Fibroblast of pulmonary artery (primary cell): ENCODE measurements at regions not wholly inside any gene's neighbourhood (a gene's known extent, or its start where the extent isn't known, plus 50 kb on each side); places are given as distances from the start of the nearest gene placed in this dataset.

ENCODE experiments used
- DNase-seq: peaks from one replicate; pipeline ENCODE4 v3.0.0-alpha.2; 2010; ENCODE audit warnings: low read depth
- H3K4me3 ChIP-seq: replicated peaks from 2 replicates; pipeline ENCODE4 v1.5.1; 2011; ENCODE audit warnings: low read depth, mild to moderate bottlenecking, control low read depth, low read length, moderate library complexity
- TF ChIP-seq, protein P1 (sequence below): IDR thresholded peaks from 2 replicates; pipeline ENCODE4 v1.5.1; 2011; ENCODE audit warnings: mild to moderate bottlenecking, control low read depth, low read length, inconsistent platforms; ENCODE audit errors: missing control alignments

DNA sequence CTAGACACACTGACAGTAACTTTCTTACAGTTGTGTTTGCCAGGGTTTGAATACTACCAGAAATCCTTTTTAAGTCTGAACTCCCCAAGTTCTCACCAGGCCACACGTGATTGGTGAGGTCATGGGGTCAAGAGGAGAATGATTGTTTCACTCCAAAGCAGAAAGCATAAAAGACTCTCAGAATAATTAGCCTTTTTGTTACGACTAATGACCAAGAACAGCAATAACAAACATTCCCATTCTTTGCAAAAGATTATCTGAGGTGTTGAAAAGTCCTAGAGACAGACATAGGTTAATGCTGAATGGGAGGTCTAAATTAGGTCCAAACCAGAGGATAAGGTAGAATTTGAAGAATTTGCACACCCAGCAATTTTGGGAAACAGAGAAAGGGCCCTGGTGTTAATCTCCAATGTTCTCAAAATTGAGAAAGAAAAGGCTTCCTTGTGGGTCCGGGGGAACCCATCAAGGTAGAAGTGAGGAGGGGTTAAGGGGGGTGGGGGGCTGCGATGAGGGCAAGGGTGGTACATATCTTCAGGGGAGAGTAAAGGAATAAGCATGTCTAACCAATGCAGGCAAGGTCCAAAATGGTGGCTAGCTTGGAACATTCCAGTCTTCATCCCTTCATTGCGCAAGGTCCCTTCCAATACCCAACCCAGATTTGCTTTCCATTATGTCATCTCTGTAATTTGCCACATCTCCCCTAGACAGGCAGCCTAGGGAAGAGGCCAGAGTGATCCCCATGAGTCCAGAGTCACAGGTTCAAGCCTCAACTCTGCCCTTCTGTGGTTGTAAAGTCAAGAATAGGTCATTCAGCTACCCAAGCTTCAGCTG, 74.6 kb upstream of the NFIA start:
- TF ChIP-seq, protein P1, sequence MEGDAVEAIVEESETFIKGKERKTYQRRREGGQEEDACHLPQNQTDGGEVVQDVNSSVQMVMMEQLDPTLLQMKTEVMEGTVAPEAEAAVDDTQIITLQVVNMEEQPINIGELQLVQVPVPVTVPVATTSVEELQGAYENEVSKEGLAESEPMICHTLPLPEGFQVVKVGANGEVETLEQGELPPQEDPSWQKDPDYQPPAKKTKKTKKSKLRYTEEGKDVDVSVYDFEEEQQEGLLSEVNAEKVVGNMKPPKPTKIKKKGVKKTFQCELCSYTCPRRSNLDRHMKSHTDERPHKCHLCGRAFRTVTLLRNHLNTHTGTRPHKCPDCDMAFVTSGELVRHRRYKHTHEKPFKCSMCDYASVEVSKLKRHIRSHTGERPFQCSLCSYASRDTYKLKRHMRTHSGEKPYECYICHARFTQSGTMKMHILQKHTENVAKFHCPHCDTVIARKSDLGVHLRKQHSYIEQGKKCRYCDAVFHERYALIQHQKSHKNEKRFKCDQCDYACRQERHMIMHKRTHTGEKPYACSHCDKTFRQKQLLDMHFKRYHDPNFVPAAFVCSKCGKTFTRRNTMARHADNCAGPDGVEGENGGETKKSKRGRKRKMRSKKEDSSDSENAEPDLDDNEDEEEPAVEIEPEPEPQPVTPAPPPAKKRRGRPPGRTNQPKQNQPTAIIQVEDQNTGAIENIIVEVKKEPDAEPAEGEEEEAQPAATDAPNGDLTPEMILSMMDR: no peak

DNA sequence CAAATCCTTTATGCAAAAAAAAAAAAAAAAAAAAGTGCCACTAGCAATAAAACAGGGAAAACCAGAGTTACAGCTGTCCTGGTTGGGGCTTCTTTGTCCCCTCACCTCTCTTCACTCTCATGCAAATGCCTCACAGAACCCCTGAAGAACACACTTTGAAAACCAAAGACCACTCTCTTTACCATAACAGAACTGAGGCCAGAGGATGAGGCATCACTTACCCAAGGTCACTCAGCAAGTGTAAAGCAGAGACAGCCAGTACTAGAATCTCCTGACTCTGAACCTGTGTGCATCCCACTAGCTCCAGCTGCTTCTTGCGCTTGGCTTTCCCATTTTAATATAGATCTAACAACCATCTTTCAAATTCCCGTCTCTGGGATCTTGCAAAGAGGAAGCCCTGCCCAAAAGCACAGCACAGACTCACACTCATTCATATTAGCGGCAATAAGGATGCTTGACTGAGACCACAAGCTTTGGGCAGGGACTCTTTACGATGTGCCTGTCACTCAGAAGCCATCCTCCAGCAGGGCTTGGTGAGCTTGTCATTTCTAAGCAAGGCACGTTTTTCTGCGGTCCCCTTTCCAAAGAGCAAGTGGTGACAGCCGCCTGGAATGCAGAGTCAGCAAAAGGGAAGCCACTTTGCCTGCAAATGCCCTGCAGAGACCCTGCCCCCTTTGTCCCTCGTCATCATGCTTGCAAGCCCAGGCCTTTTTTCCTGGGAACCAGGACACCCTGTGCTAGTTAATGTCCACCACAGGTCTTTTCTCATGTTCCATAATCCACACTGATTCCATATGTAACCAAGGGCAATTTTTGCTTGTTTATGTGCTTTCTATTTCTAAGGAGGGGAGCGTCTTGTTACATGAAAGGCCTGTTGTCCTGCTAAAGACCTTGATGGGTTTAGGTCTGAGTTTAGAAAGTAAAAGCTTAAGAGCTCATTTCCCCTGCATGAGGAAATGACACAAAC, 76.5 kb upstream of the NFIA start:
- no peak overlapping the region for H3K4me3 ChIP-seq
- TF ChIP-seq, protein P1: no peak
- DNase-seq: no peak

More for the DNA sequence above, 74.6 kb upstream of the NFIA start:
- H3K4me3 ChIP-seq: no peak overlapping the region
- no peak for DNase-seq

DNA sequence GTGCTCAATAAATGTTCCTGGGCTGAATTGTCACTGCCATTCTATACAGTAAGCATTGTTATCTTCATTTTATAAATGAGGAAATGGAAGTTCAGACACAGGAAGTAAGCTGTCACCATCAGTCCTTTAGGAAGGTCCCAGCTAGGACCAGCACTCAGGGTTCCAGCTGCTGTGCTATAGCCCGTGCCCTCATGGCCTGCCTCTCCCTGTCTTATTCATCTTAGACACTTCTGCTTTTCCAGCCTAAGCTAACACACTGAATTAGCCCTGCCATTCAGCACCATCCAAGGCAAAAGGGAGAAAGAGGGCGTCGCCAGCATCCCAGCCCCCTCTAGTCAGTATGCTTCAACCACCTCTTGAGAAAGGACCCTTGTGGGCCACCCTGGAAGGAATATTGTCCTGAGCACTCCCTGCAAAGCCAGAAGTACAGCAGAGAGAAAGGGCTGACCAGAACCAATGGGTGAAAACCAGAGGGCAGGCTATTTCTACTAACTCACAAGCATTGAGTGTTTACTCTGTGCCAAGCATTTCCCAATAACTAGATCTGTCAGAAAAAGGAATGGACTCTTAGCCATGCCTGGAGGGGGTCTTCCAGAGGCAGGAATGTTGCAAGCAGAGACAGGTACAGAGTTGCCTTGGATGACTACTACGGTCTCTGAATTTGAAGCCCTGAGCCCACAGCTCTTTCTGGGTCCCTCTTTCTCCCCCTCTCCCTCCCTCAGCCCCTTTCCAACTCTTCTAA, 77.9 kb upstream of the NFIA start:
- H3K4me3 ChIP-seq: no peak overlapping the region
- DNase-seq: peak; percentile 10
- TF ChIP-seq, protein P1: no peak

DNA sequence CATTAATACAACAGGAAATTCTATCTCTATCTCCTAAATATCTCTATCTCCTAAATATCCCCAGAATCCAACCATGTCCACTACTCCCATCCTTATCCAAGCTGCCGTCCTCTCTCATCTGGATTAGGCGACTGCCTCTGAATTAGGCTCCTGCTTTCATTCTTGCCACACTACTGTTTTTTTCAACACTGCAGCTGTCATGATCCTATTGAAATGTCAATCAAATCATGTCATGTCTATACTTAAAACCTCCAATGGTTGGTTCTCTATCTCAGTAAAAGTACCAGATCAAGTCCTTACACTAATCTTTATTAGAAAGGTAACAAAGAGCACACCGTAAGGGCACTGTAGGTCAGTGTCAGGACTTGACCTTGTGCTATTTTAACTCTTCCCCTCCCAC, 82.0 kb upstream of the NFIA start:
- DNase-seq: no peak
- TF ChIP-seq, protein P1: no peak
- H3K4me3 ChIP-seq: no peak overlapping the region

DNA sequence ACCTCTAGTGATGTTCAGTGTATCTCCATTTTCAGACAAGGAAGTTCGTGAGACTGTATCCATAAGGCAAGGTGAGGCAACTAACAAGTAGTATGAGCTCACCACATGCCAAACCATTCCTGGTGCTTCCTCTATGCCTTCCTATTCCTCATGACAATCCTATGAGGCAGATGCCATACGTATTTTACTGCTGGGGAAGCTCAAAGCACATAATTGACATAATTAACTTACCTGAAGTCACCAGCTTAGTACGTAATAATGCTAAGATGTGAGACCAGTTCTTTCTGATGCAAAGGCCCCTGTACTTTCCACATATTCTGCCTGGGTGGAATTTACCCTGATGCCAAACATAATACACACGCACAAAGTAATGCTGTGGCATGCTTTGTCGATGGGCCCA, 83.6 kb upstream of the NFIA start:
- TF ChIP-seq, protein P1: no peak

DNA sequence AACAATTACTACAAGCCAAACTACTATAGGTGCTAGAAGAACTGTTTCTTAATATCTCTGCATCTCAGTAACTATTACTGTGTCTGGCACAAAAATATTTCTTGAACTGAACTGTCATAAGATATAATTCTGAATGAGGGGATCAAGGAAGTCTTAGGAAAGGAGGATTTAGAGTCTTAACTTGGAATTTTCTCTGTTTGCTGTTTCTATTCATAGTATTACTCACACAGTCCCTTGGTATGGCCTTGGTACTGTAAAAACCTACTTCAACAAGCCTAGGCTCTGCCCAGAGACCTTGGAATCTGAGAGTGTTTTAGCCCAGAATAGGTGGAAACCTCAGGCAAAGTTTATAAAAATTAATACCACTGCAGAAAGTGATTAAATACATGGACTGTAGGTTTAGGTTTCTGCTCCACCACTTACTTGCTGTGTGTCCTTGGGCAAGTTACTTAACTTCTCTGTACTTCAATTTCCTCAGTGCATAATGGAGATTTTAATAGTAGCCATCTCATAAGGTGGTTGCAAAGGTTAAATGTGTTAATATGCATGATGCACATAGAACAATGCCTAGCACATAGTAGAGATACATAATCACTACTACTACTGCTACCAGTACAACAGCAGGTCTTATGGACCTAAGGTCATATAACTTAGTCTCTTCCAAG, 87.4 kb upstream of the NFIA start:
- TF ChIP-seq, protein P1: no peak
- H3K4me3 ChIP-seq: no peak overlapping the region
- DNase-seq: no peak

More for the DNA sequence above, 83.6 kb upstream of the NFIA start:
- no peak for DNase-seq
- no peak overlapping the region for H3K4me3 ChIP-seq
